Memory B cell (primary cell): ENCODE measurements at regions not wholly inside any gene's neighbourhood (a gene's known extent, or its start where the extent isn't known, plus 50 kb on each side); places are given as distances from the start of the nearest gene placed in this dataset.
"Not testable (repeated sequence)": the region's sequence is repeated elsewhere in the genome, so short reads cannot be mapped to it uniquely, and the experiment has no call there.

ENCODE experiments used
- ATAC-seq: fragments of 150-1000 bp; cut with Tn5 transposase; 2 replicates; pipeline ENCODE4 v1.10.0; 2021; ENCODE audit warnings: low read depth, mild to moderate bottlenecking, moderate library complexity
- DNase-seq, 2 donors: peaks; one replicate each; pipeline ENCODE4 v3.0.0; 2022; ENCODE audit warnings: low spot score in 2 of 2
- H3K27ac Mint-ChIP-seq: one replicate; pipeline ENCODE4 v1.8.0; 2022; ENCODE audit warnings: mild to moderate bottlenecking, moderate library complexity, mixed read lengths
- H3K27me3 Mint-ChIP-seq: one replicate; pipeline ENCODE4 v1.8.0; 2022; ENCODE audit warnings: mixed read lengths
- H3K36me3 Mint-ChIP-seq: one replicate; pipeline ENCODE4 v1.8.0; 2022; ENCODE audit warnings: mild to moderate bottlenecking, mixed read lengths
- H3K4me1 Mint-ChIP-seq: one replicate; pipeline ENCODE4 v1.8.0; 2022; ENCODE audit warnings: mixed read lengths
- H3K4me3 Mint-ChIP-seq: one replicate; pipeline ENCODE4 v1.8.0; 2022; ENCODE audit warnings: mild to moderate bottlenecking, moderate library complexity, mixed read lengths
- H3K9me3 Mint-ChIP-seq: one replicate; pipeline ENCODE4 v1.8.0; 2022; ENCODE audit warnings: mixed read lengths

DNA sequence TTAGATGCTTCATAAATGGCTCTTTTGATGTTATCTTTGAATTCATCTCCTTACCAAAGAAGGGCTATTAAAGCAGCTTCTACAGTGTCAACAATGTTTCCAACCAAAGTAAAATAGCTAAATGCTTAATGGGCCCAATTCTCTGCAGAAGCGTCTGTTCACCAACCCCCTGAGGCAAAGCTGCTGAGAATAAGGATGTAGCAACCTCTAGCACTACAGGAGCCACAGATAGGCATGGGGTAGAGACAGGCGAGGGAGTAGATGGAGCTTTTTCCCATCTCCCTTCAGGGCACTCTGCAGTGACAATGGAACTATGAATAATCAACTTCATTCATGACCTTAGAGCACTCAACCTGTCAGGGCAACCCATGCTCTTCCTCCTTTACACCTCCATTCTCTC, 134.1 kb downstream of the FZD1 start:
- H3K4me1 Mint-ChIP-seq = no peaks in the 10 kb centered on the region
- ATAC-seq = no peak
- no peak overlapping the region for H3K27ac Mint-ChIP-seq
- H3K9me3 Mint-ChIP-seq = no peaks in the 10 kb centered on the region
- no peak overlapping the region for H3K4me3 Mint-ChIP-seq
- DNase-seq = no peak
- H3K36me3 Mint-ChIP-seq = peaks cover 2% of the 10 kb centered on the region
- peaks cover 10% of the 10 kb centered on the region for H3K27me3 Mint-ChIP-seq

- Mint-ChIP-seq H3K27me3 (peaks cover 10% of the 10 kb centered on the region), H3K4me1 (no peaks in the 10 kb centered on the region), H3K4me3 (no peak overlapping the region), H3K36me3 (peaks cover 2% of the 10 kb centered on the region), H3K27ac (no peak overlapping the region), H3K9me3 (no peaks in the 10 kb centered on the region)
- ATAC-seq (no peak), DNase-seq (no peak)
Observed at GRCh38 chr7:91405092-91405788, 141.0 kb downstream of the FZD1 start.

GRCh38 chr7:91405873-91406272, 141.6 kb downstream of the FZD1 start:
- not testable (repeated sequence) for H3K27ac Mint-ChIP-seq, H3K36me3 Mint-ChIP-seq, H3K9me3 Mint-ChIP-seq, ATAC-seq, H3K4me3 Mint-ChIP-seq, H3K4me1 Mint-ChIP-seq, DNase-seq, H3K27me3 Mint-ChIP-seq

DNA sequence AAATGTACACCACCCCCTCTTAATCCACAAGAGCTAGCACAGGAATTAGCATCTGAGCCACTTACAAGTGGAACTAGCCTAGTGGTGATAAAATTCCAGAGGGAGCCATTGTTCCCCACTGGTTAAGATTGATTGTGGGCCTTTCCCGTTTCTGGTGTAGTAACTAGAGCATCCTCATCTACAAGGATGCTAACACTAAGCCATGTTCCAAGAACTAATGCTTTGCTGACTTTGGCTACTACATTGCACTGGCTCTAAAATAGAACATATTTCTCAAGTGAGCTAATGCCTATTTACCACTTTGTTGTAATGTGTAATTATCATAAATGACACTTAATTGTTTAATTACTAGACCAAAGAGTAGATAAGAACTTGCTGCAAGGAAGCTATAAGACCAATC, 143.7 kb downstream of the FZD1 start:
- DNase-seq (no peak), ATAC-seq (no peak)
- Mint-ChIP-seq H3K36me3 (no peaks in the 10 kb centered on the region), H3K27me3 (peaks cover 4% of the 10 kb centered on the region), H3K4me3 (no peak overlapping the region), H3K4me1 (no peaks in the 10 kb centered on the region), H3K9me3 (no peaks in the 10 kb centered on the region), H3K27ac (no peak overlapping the region)

DNA sequence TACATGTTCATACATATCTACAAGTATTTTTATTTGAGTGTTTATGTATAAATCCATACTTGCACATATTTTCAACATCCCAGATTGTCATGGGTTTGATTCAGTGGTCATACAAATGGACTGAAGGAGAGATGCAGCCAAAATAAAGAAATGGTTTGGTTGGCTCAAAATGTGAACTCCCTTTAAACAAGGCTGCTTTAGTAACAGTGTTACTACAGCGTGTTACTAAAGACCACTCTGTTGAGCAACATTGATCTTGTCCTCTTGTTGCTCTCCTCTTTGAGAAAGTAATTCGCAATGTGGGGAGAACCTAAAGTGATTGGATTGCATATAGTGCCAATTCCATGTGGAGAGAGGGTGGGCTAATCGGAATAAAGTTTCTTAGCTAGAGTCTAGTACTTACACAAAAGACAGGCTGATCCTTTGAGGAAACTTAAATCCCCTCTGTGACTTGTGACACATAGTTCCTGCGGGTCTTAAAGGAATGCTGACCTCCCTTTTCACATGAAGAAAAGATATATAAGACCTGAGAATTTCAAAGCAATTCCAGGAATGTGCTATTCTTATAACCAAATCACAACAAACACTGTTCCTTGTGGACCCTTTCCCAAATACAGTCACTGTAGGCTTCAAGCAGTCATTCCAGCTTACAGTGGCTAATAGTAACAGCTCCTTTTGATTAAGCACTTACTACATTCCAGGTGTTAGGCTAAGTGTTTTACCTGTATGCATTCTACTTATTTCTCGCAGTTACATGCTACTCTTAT, 144.3 kb downstream of the FZD1 start:
- ATAC-seq (no peak), DNase-seq (no peak)
- no peak overlapping the region for H3K4me3 Mint-ChIP-seq
- H3K27ac Mint-ChIP-seq = no peak overlapping the region
- peaks cover 4% of the 10 kb centered on the region for H3K27me3 Mint-ChIP-seq
- no peaks in the 10 kb centered on the region for H3K4me1 Mint-ChIP-seq
- no peaks in the 10 kb centered on the region for H3K36me3 Mint-ChIP-seq
- no peaks in the 10 kb centered on the region for H3K9me3 Mint-ChIP-seq

- Mint-ChIP-seq H3K4me3 (no peak overlapping the region), H3K9me3 (no peaks in the 10 kb centered on the region), H3K36me3 (no peaks in the 10 kb centered on the region), H3K27ac (no peak overlapping the region), H3K27me3 (peaks cover 4% of the 10 kb centered on the region), H3K4me1 (no peaks in the 10 kb centered on the region)
- ATAC-seq (no peak), DNase-seq (no peak)
Observed at GRCh38 chr7:91411060-91411459, 146.8 kb downstream of the FZD1 start.

- H3K27ac Mint-ChIP-seq = no peak overlapping the region
- no peak overlapping the region for H3K4me3 Mint-ChIP-seq
- no peaks in the 10 kb centered on the region for H3K4me1 Mint-ChIP-seq
- H3K27me3 Mint-ChIP-seq = peaks cover 4% of the 10 kb centered on the region
- H3K36me3 Mint-ChIP-seq = no peaks in the 10 kb centered on the region
- H3K9me3 Mint-ChIP-seq = no peaks in the 10 kb centered on the region
- no peak for ATAC-seq
- no peak for DNase-seq
Observed at GRCh38 chr7:91412298-91412697, 148.1 kb downstream of the FZD1 start.

- Mint-ChIP-seq H3K4me3 (no peak overlapping the region), H3K27ac (no peak overlapping the region), H3K27me3 (peaks cover 5% of the 10 kb centered on the region), H3K4me1 (no peaks in the 10 kb centered on the region), H3K9me3 (no peaks in the 10 kb centered on the region), H3K36me3 (no peaks in the 10 kb centered on the region)
- DNase-seq = no peak
- no peak for ATAC-seq
Observed at GRCh38 chr7:91414734-91415133, 150.5 kb downstream of the FZD1 start.

- no peak for ATAC-seq
- H3K27ac Mint-ChIP-seq = no peak overlapping the region
- no peak overlapping the region for H3K4me3 Mint-ChIP-seq
- H3K27me3 Mint-ChIP-seq = peaks cover 3% of the 10 kb centered on the region
- no peak for DNase-seq
- H3K9me3 Mint-ChIP-seq = no peaks in the 10 kb centered on the region
- no peaks in the 10 kb centered on the region for H3K4me1 Mint-ChIP-seq
- H3K36me3 Mint-ChIP-seq = no peaks in the 10 kb centered on the region
Observed at GRCh38 chr7:91416155-91416865, 152.1 kb downstream of the FZD1 start.

DNA sequence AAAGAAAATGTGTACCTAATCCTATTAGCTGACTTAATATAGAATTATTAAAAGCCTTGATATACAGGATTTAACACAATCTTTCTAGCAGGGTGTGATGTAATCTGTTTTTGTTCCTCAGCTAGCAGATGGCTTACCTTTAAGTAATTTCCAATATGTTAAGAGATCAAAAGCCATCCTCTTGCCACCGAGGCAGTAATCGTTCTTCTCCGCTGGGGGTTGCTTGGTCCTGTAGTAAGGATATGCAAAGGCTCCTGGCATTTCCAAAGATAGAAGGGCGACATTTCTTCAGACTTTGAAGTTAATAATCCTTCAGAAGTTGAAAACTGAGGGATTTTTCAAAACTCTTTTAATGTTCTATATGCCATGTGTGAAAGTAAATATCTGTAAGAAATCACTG, 156.4 kb downstream of the FZD1 start:
- no peaks in the 10 kb centered on the region for H3K9me3 Mint-ChIP-seq
- H3K36me3 Mint-ChIP-seq = no peaks in the 10 kb centered on the region
- H3K4me3 Mint-ChIP-seq = no peak overlapping the region
- DNase-seq (no peak), ATAC-seq (no peak)
- peaks cover 3% of the 10 kb centered on the region for H3K27me3 Mint-ChIP-seq
- peaks cover 4% of the 10 kb centered on the region for H3K4me1 Mint-ChIP-seq
- H3K27ac Mint-ChIP-seq = no peak overlapping the region

- Mint-ChIP-seq H3K27ac (no peak overlapping the region), H3K4me3 (no peak overlapping the region), H3K4me1 (peaks cover 4% of the 10 kb centered on the region), H3K9me3 (no peaks in the 10 kb centered on the region), H3K27me3 (peaks cover 3% of the 10 kb centered on the region), H3K36me3 (no peaks in the 10 kb centered on the region)
- DNase-seq (no peak), ATAC-seq (no peak)
Observed at GRCh38 chr7:91421018-91421417, 156.8 kb downstream of the FZD1 start.

DNA sequence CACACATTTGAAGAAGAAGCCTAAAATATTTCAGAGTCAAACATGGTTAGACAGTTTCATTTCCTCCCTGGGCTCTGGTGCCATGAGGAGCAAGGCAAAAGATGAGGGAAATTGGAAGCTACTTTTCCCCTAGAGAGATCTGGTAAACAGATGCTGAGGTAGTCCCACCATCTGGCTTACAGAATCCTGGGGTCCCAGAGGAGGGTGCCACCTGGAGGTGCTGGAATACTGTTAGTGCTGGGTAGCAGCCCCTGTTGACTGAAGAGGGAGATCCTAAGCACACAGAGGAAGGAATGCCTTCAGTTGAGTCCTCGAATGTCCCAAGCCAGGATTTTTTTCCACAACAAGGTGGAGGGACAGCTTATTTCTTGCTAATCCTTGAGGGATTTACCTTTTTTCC, 160.1 kb downstream of the FZD1 start:
- H3K27ac Mint-ChIP-seq = peak overlapping the region; percentile 4
- DNase-seq (no peak), ATAC-seq (no peak)
- H3K27me3 Mint-ChIP-seq = no peaks in the 10 kb centered on the region
- H3K4me1 Mint-ChIP-seq = peaks cover 4% of the 10 kb centered on the region
- H3K36me3 Mint-ChIP-seq = no peaks in the 10 kb centered on the region
- no peak overlapping the region for H3K4me3 Mint-ChIP-seq
- no peaks in the 10 kb centered on the region for H3K9me3 Mint-ChIP-seq

- Mint-ChIP-seq H3K27ac (no peak overlapping the region), H3K27me3 (no peaks in the 10 kb centered on the region), H3K4me3 (no peak overlapping the region), H3K9me3 (no peaks in the 10 kb centered on the region), H3K4me1 (peaks cover 4% of the 10 kb centered on the region), H3K36me3 (no peaks in the 10 kb centered on the region)
- DNase-seq = no peak
- no peak for ATAC-seq
Observed at GRCh38 chr7:91425149-91425548, 160.9 kb downstream of the FZD1 start.

DNA sequence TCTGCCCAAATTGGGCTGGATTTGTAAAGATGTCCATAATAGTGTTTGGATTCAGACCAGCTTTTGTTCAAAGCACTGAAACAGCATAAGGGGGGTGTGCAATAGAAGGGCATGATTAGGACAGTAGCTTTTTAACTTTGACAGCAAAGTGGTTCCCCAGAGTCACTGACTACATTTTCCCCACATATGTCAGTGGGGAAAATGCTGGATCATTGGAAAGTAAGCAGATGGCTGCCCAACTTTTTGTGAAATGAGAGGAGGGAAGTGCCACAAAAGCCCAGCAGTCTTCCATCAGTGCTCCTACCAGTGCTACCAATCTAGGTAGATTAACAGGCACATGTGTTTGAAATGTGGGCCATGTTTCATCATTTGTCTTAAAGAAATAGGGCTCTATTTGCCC, 162.8 kb downstream of the FZD1 start:
- no peak for ATAC-seq
- Mint-ChIP-seq H3K4me3 (no peak overlapping the region), H3K36me3 (no peaks in the 10 kb centered on the region), H3K4me1 (peaks cover 4% of the 10 kb centered on the region), H3K27ac (no peak overlapping the region), H3K27me3 (no peaks in the 10 kb centered on the region), H3K9me3 (peaks cover 2% of the 10 kb centered on the region)
- DNase-seq = no peak
